HG03521 (cell line): ENCODE measurements at regions not wholly inside any gene's neighbourhood (a gene's known extent, or its start where the extent isn't known, plus 50 kb on each side); places are given as distances from the start of the nearest gene placed in this dataset.

Experiments used
- ATAC-seq: cut with Tn5 transposase; IDR thresholded peaks from one replicate; pipeline ENCODE4 v1.9.1; 2021; ENCODE audit warnings: mild to moderate bottlenecking, moderate library complexity; ENCODE audit not compliant: unreplicated experiment

DNA sequence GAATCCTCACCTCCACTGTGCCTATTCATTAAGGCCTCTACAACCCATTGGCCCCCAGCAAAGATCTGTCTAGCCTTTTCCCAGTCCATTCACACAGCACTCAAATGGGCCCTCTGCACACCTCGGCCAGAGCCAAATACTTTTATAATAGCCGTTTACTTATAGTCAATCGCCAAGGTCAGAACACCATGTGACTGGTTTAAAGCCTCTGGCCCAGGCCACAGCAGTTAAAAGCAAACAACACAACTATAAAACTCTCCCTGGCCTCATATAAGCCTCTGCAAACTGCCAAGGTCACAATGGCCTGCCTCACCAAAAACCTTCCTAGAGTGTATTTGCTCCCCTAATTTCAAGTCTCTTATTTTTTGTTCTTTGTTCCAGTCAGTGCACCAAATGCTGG is 562.6 kb downstream of the CAAP1 start:
- no peak for ATAC-seq

DNA sequence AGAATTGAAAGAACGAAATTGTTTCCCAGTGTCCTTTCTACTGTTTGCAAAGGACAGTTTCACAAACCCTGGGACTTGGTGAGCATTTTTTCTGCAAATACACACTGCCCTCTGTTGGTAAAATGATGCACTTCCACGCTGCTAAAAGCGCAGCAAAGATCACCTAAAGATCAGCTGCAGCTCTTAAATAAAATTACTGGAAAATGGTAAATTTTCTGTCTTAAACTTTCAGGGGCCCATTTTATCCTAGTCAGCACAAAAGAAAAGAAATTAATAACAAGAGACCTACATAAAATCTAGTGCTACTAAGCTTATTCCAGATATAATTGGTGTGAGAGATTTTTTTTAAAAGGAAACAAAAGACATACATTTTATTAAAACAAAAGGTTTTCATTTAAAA is 566.0 kb downstream of the CAAP1 start:
- peak; percentile 66 for ATAC-seq

DNA sequence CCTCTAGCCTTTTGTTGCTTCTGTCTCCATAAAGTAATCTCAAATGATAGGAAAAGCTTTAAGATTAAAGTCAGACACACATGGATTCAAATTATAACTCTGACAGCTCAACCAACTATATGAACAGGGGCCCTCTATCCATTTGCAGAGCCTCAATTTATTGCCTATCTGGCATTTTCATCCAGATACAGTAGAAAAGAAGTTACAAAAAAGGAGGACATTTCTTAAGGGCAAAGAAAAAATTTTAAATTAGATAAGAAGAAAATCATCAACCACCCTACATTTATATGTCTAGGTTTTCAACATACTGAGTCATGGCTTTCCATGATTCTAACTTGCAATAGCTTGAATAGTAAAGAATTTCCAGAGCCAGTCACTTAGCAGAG is 567.2 kb downstream of the CAAP1 start:
- ATAC-seq = no peak

DNA sequence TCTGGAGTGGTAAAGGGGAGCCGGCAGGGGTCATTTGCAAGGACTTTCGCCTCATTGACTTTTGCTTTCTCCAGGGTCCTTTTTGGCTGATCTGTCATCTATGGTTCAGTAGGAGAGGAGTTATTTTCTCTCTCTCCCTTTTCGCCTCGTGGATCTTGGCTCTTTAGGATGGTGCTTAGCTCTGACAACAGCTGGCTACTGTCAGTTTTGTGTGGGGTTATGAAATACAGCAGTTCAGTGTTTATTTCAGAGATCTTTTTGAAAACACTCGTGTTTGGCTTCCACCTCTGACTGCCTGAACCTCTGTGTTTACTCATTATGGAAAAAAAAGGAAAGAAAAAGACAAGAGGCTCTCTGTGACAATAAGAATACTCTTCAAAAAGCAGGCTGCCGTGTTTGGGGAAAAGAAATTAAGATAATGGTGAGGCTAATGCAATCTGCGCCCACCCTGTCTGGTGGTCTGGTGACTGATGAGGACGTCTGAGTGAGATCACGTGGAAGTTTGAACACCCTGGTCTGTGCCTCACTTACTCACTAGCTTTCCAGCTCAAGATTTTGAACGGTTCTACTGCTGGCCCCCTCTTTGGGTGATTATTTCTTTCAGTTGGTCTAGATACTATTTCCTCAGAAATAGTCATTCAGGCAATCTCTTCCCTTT is 567.7 kb downstream of the CAAP1 start:
- no peak for ATAC-seq

DNA sequence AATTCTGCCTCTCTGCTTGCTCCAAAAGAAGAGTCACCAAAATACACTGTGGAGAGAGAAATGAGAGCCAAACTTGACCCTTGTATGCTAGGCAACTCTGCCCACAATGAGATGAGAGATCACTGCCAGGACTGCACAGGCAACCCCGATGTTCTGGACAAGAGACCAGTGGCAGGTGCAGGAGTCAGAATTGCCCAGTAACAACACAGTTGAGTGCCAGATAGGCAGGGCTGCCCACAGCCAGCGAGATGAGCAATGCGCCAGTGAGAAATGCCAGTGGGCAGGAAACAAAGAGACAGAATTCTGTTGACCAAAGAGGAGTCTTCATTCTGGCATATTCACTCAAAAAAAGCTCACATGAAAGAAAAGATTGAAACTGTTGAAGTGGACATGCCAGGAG is 570.7 kb downstream of the CAAP1 start:
- ATAC-seq = no peak

DNA sequence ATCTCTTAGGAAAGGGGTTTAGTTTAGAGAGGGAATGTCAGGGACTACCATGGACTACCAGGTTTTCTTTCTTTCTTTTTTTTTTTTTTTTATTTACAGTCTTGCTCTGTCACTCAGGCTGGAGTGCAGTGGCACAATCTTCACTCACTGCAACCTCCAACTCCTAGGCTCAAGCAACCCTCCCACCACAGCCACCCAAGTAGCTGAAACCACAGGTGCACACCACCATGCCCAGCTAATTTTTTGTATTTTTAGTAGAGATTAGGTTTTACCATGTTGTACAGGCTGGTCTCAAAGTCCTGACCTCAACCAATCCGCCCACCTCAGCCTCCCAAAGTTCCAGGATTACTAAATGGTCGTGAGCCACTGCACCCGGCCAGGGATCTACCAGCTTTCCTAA is 572.7 kb downstream of the CAAP1 start:
- ATAC-seq = no peak

DNA sequence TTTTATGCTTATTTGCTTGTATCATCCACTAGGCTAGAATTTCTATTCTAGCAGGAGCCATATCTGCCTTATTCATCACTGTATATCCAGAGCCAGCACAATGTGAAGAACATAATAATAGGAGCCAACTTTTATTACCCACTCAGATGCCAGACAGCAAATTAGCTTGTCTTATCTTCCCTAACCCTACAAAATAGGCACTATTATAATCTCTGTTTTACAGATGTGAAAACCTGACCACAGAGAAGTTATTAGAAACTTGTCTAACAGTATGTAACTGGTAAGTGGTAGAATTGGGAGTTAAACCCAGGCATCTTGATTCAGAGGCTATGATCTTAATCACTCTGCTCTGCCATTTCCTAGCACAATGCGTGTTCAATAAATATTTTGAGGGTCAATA is 579.5 kb downstream of the CAAP1 start:
- ATAC-seq = no peak

DNA sequence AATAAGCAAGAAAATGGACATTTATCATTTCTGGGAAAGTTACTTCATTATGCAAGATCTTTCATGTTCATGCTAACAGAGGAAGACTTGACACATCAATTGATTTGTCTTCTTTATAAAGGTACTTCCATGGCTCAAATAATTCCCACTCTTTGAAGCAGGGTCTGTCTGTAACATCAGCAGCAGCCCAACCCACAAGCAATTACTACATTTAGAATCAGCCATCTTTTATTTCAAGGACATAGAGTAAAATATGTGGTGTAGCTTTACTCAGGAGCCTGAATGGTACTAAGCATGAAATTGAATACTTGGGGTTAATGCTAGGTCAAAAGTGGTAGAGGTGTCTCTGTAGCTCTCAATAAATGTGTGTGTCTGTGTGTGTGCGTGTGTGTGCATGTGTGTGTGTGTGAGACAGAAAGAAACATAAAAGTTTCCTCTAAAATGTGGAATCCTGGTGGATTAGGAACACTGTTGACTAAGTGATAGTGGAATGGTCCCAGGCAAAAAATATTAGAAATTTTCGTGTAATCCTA is 581.1 kb downstream of the CAAP1 start:
- ATAC-seq = no peak

DNA sequence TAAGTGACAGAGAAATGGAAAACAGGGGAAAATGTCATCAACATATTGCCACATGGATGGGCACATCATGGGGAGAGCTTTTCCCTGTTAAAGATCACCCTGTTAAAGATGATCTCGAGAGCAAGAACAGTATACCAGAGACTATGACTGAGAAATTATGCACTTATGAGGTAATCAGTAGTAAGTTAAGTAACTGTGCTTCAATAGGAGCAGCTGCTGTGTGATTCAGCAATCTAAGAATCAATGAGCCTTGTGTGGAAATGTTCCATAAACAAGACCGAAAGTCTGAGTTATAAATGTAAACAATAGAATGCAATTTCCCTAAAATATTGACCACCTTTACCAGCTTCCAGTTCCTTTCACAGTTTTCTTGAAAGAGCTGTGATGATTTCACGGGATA is 582.3 kb downstream of the CAAP1 start:
- no peak for ATAC-seq

DNA sequence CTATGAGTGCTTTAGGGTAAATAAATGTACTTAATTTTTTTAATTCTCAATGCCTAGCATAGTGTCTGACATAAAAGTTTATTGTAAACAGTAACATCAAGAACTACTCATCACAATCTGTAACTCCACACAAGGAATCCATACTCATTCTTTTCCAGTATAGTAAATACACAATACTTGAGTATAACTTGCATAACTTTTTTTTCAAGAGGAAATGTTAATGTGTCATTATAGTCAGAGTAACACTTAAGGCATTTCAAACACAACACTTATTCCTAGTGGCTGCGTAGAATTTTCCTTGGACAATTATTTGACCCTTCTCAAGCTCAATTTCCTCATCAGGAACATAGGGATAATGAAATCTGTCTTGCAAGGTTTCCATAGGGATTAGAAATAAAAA is 584.3 kb downstream of the CAAP1 start:
- no peak for ATAC-seq

DNA sequence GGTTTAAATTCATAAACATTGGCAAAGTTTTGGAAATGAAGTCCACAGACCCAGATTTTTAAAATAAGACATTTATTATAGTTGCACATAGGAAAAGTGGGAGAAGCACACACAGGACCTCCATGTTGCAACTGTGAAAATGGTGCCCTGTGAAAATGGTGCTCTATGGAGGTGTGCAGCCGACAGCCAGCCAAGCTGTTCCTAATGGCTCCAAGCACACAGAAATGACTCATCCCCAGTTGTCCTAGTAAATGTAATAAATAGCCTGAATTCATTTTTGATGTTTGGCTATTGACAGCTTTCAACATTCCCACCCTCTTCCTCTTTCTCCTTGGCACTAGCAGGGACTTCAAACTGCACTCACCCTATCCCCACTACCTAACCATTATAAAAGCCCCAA is 590.9 kb downstream of the CAAP1 start:
- ATAC-seq = no peak

DNA sequence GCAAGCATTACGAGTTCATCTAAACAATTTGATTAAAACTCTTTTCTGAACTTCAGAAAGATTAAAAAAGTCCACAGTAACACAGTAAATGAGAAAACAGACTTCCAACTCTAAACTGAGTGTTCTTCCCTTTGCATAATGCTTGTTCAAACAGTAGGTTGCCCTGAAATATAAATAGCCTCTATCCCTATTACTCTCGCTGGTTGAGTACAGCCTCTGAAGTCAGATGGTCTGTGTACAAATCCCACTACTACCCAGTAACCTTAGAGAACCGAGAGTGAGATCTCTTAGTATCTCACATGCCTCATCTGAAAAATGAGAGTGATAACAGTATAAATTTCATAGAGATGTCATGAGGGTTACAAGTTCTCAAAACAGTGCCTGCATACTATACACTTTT is 591.6 kb downstream of the CAAP1 start:
- no peak for ATAC-seq

DNA sequence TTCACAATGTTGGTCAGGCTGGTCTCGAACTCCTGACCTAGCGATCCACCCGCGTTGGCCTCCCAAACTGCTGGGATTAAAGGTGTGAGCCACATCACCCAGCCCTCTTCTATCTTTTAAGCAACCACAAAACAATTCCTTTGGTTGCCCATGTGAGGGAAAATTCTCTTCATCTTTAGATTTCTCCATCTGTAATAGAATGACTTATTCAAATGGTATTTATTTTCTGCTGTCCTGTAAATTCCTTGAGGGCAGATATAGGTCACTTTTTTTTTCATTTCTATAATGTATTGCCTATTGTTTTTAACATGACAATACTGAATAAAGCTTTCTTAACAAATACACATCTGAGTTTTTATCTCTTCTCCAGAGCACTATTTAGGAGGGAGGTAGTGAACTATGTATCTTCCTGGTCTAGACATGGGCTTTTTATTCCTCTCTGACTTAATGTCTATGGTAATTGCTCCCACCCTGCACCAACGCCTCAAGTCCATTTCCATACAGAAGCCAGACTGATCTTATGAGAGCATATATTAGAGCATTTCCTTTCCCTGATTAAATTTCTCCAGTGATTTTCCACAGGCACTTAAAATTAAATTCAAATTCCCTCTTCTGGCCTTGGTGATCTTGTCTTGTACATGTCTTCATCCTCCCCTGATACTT is 595.6 kb downstream of the CAAP1 start:
- no peak for ATAC-seq

DNA sequence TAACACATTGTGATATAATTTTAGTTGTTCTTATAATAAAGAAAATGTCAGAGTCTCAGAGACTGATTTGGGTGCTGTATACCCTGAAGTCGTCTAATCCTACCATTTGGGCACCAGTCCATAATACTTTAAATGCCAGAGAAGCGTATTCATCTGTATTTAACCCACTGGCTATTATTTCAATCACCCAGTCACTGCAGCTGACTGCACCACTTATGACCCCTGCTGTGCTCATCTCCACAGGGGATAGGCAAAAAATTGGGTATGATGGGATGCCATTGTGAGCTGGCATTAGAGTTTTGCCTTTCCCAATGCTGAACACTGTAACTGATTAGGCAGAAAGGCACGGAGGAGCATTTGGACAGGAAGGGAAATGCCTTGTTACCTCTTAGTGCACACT is 599.7 kb downstream of the CAAP1 start:
- ATAC-seq = no peak

DNA sequence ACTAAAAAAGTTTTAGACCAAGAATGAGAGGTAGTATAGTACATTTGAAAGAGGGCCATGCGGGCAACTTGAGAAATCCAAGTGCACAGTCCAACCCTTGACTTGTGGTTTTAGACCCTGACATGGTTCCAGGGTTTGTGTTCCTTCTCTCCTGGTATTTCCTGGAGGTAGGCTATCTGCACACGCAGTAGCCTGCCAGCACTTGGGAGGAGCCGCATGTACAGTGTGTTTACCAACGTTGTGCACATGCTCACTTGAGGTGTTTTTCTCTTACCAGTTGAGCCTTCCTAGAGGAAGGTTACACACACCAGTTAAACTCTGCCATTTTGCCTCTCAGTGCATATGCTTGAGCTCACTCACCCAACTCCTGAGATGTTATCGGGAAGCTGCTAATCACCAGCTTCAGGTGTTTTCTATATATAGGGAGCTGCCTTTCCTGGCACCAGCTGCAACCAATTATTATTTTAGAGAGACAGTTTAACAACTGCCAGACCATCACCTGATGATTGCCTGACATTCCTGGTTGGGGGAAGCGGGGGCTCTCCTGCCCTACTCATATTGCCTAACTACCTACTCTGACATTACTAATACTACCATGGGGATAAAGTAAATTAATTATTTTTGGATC is 593.4 kb upstream of the TUSC1 start:
- ATAC-seq = no peak

DNA sequence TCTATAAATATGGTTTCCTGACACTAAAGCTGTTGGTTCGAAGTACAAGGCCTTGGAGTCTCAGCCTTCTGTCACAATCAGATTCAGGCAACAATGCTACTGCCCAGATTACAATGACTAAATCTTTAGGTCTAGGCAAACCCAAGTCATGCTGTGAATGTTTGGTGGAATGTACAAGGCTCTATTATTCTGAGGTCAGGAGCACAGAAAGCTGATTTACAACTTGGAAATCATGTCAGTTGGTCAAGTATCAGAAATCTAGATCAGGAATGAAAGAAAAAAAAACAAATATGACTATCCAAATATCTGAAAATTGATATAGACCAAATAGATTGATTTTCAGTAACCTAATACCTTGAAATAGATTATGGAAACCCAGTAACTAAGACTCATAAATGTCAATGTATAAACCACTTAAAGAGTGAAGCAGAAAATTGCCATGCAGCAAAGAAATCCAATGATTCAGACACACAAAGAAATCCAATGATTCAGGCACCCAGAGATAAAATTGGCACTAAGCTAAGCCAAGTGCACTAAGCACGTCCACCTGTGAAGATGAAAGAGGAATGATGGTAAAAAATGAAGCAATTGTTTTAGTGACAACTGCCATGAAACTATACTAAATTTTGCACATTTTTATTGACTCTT is 588.0 kb upstream of the TUSC1 start:
- ATAC-seq = no peak

DNA sequence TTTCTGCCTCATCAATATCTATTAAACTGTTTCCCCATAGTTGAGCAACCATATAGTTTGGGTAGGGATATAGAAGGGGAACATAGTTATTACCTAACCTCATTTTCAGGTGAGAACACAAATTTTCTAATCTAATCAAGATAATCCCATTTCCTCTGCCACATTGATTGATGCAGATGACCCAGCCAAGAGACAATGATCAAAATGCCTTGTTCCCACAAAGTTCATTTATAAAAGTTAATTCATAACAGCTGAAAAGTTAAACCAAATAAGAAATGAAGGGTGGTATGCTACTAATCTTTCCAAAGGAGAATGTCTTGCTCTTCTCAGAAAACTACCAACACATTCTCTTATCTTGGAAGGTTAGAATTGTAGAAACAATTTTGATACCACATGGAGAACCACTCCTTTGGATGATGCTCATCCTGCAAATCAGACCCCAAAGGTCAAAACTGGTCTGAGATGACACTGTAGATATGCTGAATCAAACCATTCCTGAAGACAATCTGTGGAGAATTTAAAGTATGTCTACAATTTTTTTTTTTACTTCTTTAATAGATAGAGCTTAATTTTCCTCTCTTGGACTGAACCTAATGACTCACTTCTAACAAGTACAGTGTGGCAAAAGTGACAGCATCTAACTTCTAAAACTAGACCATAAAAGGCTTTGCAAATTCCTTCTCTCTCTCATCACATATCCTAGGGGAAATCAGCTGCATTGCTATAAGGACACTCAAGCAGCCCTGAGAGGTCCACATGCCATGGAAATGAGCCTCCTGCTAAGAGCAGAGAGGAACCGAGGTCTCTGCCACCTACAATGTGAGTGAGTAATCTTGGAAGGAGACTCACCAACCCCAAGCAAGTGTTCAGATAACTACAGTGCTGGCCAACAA is 586.7 kb upstream of the TUSC1 start:
- no peak for ATAC-seq

DNA sequence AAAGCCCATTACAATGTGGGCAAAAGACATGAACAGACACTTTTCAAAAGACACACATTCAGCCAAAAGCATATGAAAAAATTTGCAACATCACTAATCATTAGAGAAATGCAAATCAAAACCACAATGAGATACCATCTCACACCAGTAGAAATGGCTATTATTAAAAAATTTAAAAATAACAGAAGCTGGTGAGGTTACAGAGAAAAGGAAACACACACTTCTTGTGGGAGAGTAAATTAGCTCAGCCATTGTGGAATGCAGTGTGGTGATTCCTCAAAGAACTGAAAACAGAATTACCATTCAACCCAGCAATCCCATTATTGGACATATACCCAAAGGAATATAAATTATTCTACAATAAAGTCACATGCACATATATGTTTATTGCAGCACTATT is 585.2 kb upstream of the TUSC1 start:
- ATAC-seq = no peak

DNA sequence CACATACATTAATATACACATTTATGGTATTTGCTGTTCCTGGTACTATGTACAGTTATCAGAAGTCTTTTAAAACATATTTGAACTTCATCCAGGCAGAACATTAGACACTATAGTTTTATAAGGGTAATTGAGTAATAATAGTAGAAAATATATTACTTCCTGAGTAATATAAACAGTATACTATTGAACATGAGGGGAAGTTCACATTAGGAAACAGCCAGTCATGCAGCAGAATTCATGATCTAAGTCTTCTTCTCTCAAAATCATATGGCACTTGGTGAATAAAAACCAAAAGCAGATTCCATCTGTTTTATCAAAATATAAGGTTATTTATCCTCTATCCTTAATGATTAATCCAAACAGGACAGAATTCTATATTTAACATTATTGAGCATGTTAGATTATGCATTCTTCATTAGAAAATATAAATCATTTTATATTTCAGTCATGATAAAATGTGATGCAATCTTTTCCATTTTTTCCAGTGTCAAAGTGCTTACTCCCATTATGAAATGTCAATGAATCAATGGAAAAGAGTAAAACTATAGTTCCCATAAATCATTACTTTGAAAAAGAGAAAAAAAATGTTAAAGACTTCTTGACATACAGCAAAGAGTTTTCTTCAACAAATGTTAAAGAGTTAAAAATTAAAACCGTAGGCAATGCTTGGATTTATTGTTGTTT is 584.3 kb upstream of the TUSC1 start:
- no peak for ATAC-seq
